ENCODE measurements at regions not wholly inside any gene's neighbourhood (a gene's known extent, or its start where the extent isn't known, plus 50 kb on each side); places are given as distances from the start of the nearest gene placed in this dataset.

DNA sequence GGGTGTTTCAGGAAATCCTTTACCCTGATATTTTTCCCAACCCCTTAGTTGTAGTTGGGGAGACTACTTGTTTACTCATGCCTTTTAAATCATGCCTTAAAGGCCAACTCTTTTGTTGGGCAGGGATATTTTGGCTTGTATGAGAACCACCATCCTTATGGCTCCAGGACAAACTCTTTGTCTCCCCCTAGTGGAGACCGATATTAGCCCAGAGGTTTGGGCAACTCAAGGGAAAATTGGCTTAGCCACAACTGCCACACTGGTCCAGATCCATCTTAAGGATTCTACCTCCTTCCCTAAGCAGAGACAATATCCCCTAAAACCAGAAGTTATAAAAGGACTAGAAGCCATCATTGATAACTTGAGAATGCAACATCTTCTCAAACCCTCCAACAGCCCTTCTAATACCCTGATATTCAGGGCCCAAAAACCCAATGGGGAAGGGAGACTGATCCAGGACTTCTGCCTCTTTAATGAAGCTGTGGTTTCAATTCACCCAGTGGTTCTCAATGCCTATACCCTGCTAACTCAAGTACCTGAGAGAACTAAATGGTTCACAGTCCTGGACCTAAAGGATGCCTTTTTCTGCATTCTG lies 100.9 kb upstream of the HCN1 start:
- Histone ChIP-seq H3K27ac (ENCODE audit: low read depth, low read length) (no peak overlapping the region), H3K4me3 (ENCODE audit: insufficient read depth, low read length, poor library complexity, severe bottlenecking) (no peak overlapping the region), H2AFZ (ENCODE audit: low read depth, low read length, severe bottlenecking) (no peak overlapping the region), H3K9ac (ENCODE audit: low read length) (no peak overlapping the region), H3K9me3 (ENCODE audit: insufficient read depth, low read length) (peaks cover 17% of the 10 kb centered on the region; the same call in 1 of the 2 replicates), H3K79me2 (ENCODE audit: insufficient read depth, low read length) (no peaks in the 10 kb centered on the region), H3F3A (ENCODE audit: insufficient read depth) (no peaks in the 10 kb centered on the region), H3K36me3 (ENCODE audit: low read length) (no peaks in the 10 kb centered on the region), H3K9me2 (replicated peaks; ENCODE audit: insufficient read depth, low read length) (no peaks in the 10 kb centered on the region), H3K4me2 (ENCODE audit: low read depth, low read length, poor library complexity, severe bottlenecking) (no peak overlapping the region), H4K20me1 (ENCODE audit: low read depth, low read length) (no peaks in the 10 kb centered on the region), H3K27me3 (ENCODE audit: low read length) (no peaks in the 10 kb centered on the region)
- TF ChIP-seq CTCF (IDR thresholded peaks at IDR 0.05; ENCODE audit: insufficient read depth, low read length, poor library complexity, severe bottlenecking): peak; percentile 71
- TF ChIP-seq EZH2phosphoT487 (conservative IDR thresholded peaks at IDR 0.05; ENCODE audit: low read length): no peak

GRCh38 chr5:45795458-45795857 lies 99.3 kb upstream of the HCN1 start:
- Histone ChIP-seq H4K20me1 (ENCODE audit: low read depth, low read length) (no peaks in the 10 kb centered on the region), H3K27me3 (ENCODE audit: low read length) (no peaks in the 10 kb centered on the region), H2AFZ (ENCODE audit: low read depth, low read length, severe bottlenecking) (no peak overlapping the region), H3K4me2 (ENCODE audit: low read depth, low read length, poor library complexity, severe bottlenecking) (no peak overlapping the region), H3K79me2 (ENCODE audit: insufficient read depth, low read length) (no peaks in the 10 kb centered on the region), H3K9me2 (replicated peaks; ENCODE audit: insufficient read depth, low read length) (no peaks in the 10 kb centered on the region), H3K4me3 (ENCODE audit: insufficient read depth, low read length, poor library complexity, severe bottlenecking) (no peak overlapping the region), H3K36me3 (ENCODE audit: low read length) (no peaks in the 10 kb centered on the region), H3K9ac (ENCODE audit: low read length) (no peak overlapping the region), H3F3A (ENCODE audit: insufficient read depth) (no peaks in the 10 kb centered on the region), H3K9me3 (ENCODE audit: insufficient read depth, low read length) (peaks cover 8% of the 10 kb centered on the region; the same call in 1 of the 2 replicates), H3K27ac (ENCODE audit: low read depth, low read length) (no peak overlapping the region)
- TF ChIP-seq CTCF (IDR thresholded peaks at IDR 0.05; ENCODE audit: insufficient read depth, low read length, poor library complexity, severe bottlenecking) (no peak), EZH2phosphoT487 (conservative IDR thresholded peaks at IDR 0.05; ENCODE audit: low read length) (no peak)

- H3K4me2 ChIP-seq (ENCODE audit: low read depth, low read length, poor library complexity, severe bottlenecking): peak overlapping the region; percentile 28
- H2AFZ ChIP-seq (ENCODE audit: low read depth, low read length, severe bottlenecking): no peak overlapping the region
These were observed 97.7 kb upstream of the HCN1 start for GRCh38 chr5:45793638-45794532.

More at GRCh38 chr5:45793638-45794532, 97.7 kb upstream of the HCN1 start:
- H3K9me3 ChIP-seq (ENCODE audit: insufficient read depth, low read length): no peaks in the 10 kb centered on the region; the same call in 1 of the 2 replicates
- H3K27ac ChIP-seq (ENCODE audit: low read depth, low read length): peak overlapping the region; percentile 40; the same call in 1 of the 2 replicates
- TF ChIP-seq CTCF (IDR thresholded peaks at IDR 0.05; ENCODE audit: insufficient read depth, low read length, poor library complexity, severe bottlenecking) (no peak), EZH2phosphoT487 (conservative IDR thresholded peaks at IDR 0.05; ENCODE audit: low read length) (no peak)
- H3F3A ChIP-seq (ENCODE audit: insufficient read depth): no peaks in the 10 kb centered on the region
- H3K36me3 ChIP-seq (ENCODE audit: low read length): no peaks in the 10 kb centered on the region
- H4K20me1 ChIP-seq (ENCODE audit: low read depth, low read length): no peaks in the 10 kb centered on the region
- no peaks in the 10 kb centered on the region for H3K79me2 ChIP-seq (ENCODE audit: insufficient read depth, low read length)
- no peak overlapping the region for H3K4me3 ChIP-seq (ENCODE audit: insufficient read depth, low read length, poor library complexity, severe bottlenecking)
- H3K9ac ChIP-seq (ENCODE audit: low read length): no peak overlapping the region
- no peaks in the 10 kb centered on the region for H3K27me3 ChIP-seq (ENCODE audit: low read length)
- no peaks in the 10 kb centered on the region for H3K9me2 ChIP-seq (replicated peaks; ENCODE audit: insufficient read depth, low read length)
